Common myeloid progenitor, CD34-positive (primary cell): ENCODE measurements at regions not wholly inside any gene's neighbourhood (a gene's known extent, or its start where the extent isn't known, plus 50 kb on each side); places are given as distances from the start of the nearest gene placed in this dataset.

Experiments used
- CTCF ChIA-PET: fragments of 350-600 bp; sonication (Branson Sonifier 250); formaldehyde crosslinking; loops from one replicate; lab custom pipeline; 2021; ENCODE audit warnings: antibody characterized with exemption; lab: Charles Lee
- POLR2A ChIA-PET: fragments of 350-600 bp; sonication (Branson Sonifier 250); formaldehyde crosslinking; loops from one replicate; lab custom pipeline; 2021; ENCODE audit warnings: antibody characterized with exemption; lab: Charles Lee
- DNase-seq, 3 donors: peaks; one replicate each; pipeline versions ENCODE4 v3.0.0 to v3.0.0-alpha.2; 2013
- H3K27ac ChIP-seq, 2 experiments: 1 replicate in 1 of 2; 2 replicates in 1 of 2; pipeline ENCODE4 v1.7.0; 2013; ENCODE audit warnings: inconsistent platforms in 2 of 2, low read length in 2 of 2, mild to moderate bottlenecking in 2 of 2, low read depth in 1 of 2, moderate library complexity in 1 of 2; ENCODE audit not compliant: severe bottlenecking in 2 of 2, insufficient read depth in 1 of 2, poor library complexity in 1 of 2
- H3K27me3 ChIP-seq, 5 experiments: replicated peaks in 2 of 5; 1 replicate in 3 of 5; 2 replicates in 2 of 5; pipeline versions ENCODE4 v1.6.1 to v1.7.0; 2013; ENCODE audit warnings: low read length in 4 of 5, mild to moderate bottlenecking in 2 of 5, moderate library complexity in 2 of 5, inconsistent platforms in 1 of 5; ENCODE audit not compliant: insufficient read depth in 5 of 5, control insufficient read depth in 4 of 5
- H3K36me3 ChIP-seq, 4 experiments: 1 replicate in 2 of 4; 2 replicates in 2 of 4; pipeline versions ENCODE4 v1.6.1 to v1.7.0; 2013; ENCODE audit warnings: low read length in 3 of 4, control low read depth in 1 of 4, mild to moderate bottlenecking in 1 of 4; ENCODE audit not compliant: control insufficient read depth in 4 of 4, insufficient read depth in 4 of 4
- H3K4me1 ChIP-seq, 4 experiments: 1 replicate in 3 of 4; 2 replicates in 1 of 4; pipeline versions ENCODE4 v1.6.1 to v1.7.1; 2013; ENCODE audit warnings: low read length in 3 of 4, mild to moderate bottlenecking in 3 of 4, control low read depth in 1 of 4, inconsistent platforms in 1 of 4, moderate library complexity in 1 of 4; ENCODE audit not compliant: control insufficient read depth in 4 of 4, insufficient read depth in 4 of 4; ENCODE audit errors: control extremely low read depth in 1 of 4
- H3K4me3 ChIP-seq, 7 experiments: 1 replicate in 4 of 7; 2 replicates in 3 of 7; pipeline versions ENCODE4 v1.5.1 to v1.7.0; 2013; ENCODE audit warnings: mild to moderate bottlenecking in 7 of 7, low read length in 6 of 7, moderate library complexity in 6 of 7, inconsistent platforms in 2 of 7, low read depth in 2 of 7, control low read depth in 1 of 7; ENCODE audit not compliant: insufficient read depth in 4 of 7, control insufficient read depth in 1 of 7; ENCODE audit errors: extremely low read depth in 1 of 7
- H3K9me3 ChIP-seq, 5 experiments: 1 replicate in 4 of 5; 2 replicates in 1 of 5; pipeline versions ENCODE4 v1.6.1 to v1.7.1; 2013; ENCODE audit warnings: low read length in 4 of 5, mild to moderate bottlenecking in 2 of 5, inconsistent platforms in 1 of 5, low read depth in 1 of 5, moderate library complexity in 1 of 5; ENCODE audit not compliant: control insufficient read depth in 4 of 5, insufficient read depth in 2 of 5; ENCODE audit errors: control extremely low read depth in 1 of 5
- WGBS: methylation state at CpG from one replicate; pipeline ENCODE4 v1.1.5; 2013; ENCODE audit not compliant: insufficient coverage; 5-methylcytosine and 5-hydroxymethylcytosine counted together

DNA sequence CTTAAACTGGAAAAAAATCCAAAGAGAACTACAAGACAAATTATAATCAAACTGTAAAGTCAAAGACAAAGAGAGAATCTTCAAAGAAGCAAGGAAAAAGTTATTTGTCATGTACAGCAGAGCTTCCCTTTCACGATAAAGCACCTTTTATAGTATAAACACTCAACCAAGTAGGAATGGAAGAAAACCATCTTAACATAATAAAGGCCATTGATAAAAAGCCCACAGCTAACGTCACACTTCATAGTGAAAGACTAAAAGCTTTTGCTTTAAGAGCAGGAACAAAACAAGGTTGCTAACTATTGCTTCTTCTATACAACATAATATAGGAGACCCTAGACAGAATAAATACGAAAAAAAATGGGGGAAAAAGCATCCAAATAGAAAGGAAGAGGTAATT is 595.7 kb upstream of the POU3F4 start:
- Histone ChIP-seq H3K27me3 (no peaks in the 10 kb centered on the region), H3K27ac (no peak overlapping the region), H3K4me3 (no peak overlapping the region), H3K36me3 (no peaks in the 10 kb centered on the region), H3K4me1 (no peaks in the 10 kb centered on the region), H3K9me3 (no peaks in the 10 kb centered on the region)
- ChIA-PET POLR2A (no interaction called here), CTCF (no interaction called here)
- DNase-seq, result no peak
- no CpG with 5 or more reads among the region's 3 CpGs for WGBS

DNA sequence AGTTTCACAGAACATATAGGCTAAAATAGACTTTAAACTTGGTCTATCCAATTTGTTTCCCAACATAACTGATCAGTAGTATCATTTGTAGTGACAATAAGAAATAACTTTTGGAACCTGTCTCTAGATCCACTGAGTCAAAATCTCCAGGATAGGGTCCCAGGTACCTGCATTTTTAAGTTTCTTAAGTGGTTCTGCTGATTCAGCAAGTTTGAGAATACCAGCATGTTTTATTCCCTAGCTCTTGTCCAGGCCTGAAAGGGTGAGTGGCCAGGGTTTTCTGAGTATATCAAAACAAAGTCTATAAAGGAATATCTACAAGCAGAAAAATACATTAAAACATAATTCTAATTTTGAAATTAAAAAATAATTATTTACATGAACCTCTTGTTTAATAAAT is 573.1 kb upstream of the POU3F4 start:
- Histone ChIP-seq H3K4me1 (no peaks in the 10 kb centered on the region), H3K9me3 (peaks cover 0 to 3% (median 0%) of the 10 kb centered on the region in 5 experiments), H3K4me3 (no peak overlapping the region), H3K27ac (no peak overlapping the region), H3K36me3 (no peaks in the 10 kb centered on the region), H3K27me3 (no peaks in the 10 kb centered on the region)
- ChIA-PET POLR2A (no interaction called here), CTCF (no interaction called here)
- DNase-seq, result no peak

DNA sequence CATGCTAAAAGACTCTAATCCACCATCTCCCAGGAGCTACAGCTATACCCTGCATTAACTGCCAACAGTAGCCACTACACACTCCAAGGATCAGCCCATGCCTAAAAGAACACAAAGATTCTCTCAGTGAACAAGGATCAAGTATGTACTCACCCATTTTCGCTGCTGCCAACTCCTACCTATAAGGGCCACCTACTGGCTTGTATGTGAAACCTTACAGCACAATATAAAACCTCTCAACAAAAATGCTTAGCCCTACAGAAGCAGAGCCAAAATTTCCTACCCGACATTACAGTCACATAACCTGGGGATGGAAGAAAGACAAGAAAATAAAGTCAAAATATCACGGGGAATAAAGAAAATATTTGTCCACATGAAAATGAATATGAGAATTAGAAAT is 562.8 kb upstream of the POU3F4 start:
- Histone ChIP-seq H3K27ac (no peak overlapping the region), H3K9me3 (no peaks in the 10 kb centered on the region), H3K27me3 (no peaks in the 10 kb centered on the region), H3K4me1 (no peaks in the 10 kb centered on the region), H3K4me3 (no peak overlapping the region), H3K36me3 (no peaks in the 10 kb centered on the region)
- ChIA-PET POLR2A (no interaction called here), CTCF (no interaction called here)
- DNase-seq, result no peak
- 38% methylated on average over 1 of the region's 3 CpGs for WGBS

DNA sequence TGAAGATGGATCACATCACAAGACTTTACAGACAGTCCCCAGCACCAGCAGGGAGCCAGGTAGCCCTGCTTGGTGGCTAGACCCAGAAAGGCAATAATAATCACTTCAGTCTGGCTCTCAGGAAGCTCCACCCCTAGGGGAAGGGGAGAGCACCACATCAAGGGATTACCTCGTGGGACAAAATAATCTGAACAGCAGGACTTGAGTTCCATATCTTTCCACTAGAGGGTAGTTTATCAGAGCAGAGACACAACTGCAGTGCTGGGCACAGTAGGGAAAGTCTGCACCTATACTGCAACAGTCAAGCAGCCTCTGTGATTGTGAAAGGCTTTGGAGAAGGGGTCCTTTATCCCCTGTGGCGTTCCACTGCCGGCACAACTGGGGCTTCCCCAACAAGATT is 547.0 kb upstream of the POU3F4 start:
- no peak overlapping the region for H3K27ac ChIP-seq
- peaks cover 0 to 2% (median 0%) of the 10 kb centered on the region in 5 experiments for H3K27me3 ChIP-seq
- no peaks in the 10 kb centered on the region for H3K36me3 ChIP-seq
- H3K4me3 ChIP-seq, result no peak overlapping the region
- ChIA-PET CTCF (no interaction called here), POLR2A (no interaction called here)
- H3K9me3 ChIP-seq, result no peaks in the 10 kb centered on the region
- no peaks in the 10 kb centered on the region for H3K4me1 ChIP-seq
- no peak for DNase-seq
- WGBS, result 24% methylated on average over 3 of the region's 3 CpGs

DNA sequence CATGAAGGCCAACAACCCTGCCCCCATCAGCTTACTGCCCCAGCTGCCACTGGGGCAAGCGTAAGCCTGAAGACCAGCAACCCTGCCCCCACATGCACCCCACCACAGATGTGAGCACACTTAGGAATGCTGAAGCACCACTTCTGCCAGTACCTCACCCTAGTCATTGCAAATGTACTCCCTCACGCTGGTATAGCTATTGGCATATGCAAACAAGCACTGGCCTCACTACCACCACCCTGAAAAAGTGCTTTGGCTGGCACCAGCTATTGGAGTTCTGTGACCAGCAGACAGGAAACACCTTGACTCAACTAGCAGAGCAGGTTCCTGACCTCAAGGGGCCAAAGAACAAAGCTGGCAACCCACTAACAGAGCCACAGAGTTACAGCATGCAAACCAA is 534.4 kb upstream of the POU3F4 start:
- Histone ChIP-seq H3K36me3 (no peaks in the 10 kb centered on the region), H3K4me3 (no peak overlapping the region)
- DNase-seq, result peak in 2 of 3 donors; percentile 4 to 53

DNA sequence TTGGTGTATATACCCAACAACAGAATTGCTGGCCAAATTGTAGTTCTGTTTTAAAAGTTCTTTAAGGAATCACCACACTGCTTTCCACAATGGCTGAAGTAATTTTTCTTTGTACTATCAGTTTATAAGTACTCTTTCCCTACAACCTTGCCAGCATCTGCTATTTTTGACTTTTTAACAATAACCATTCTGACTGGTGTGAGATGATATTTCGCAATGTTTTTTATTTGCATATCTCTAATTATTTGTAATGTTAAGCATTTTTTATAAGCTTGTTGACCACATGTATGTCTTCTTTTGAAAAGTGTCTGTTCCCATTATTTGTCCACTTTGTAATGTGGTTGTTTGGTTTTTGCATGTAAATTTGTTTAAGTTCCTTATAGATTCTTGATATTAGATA is 509.9 kb upstream of the POU3F4 start:
- Histone ChIP-seq H3K27ac (no peak overlapping the region), H3K36me3 (no peaks in the 10 kb centered on the region), H3K4me1 (no peaks in the 10 kb centered on the region), H3K4me3 (no peak overlapping the region), H3K9me3 (no peaks in the 10 kb centered on the region), H3K27me3 (no peaks in the 10 kb centered on the region)
- no CpG with 5 or more reads among the region's 1 CpG for WGBS
- DNase-seq, result no peak
- ChIA-PET CTCF (no interaction called here), POLR2A (no interaction called here)

More for the DNA sequence above, 534.4 kb upstream of the POU3F4 start:
- ChIA-PET CTCF (no interaction called here), POLR2A (no interaction called here)
- no peaks in the 10 kb centered on the region for H3K27me3 ChIP-seq
- H3K9me3 ChIP-seq, result no peaks in the 10 kb centered on the region
- H3K27ac ChIP-seq, result no peak overlapping the region
- WGBS, result 48% methylated on average over 2 of the region's 2 CpGs
- H3K4me1 ChIP-seq, result peaks cover 0 to 10% (median 1%) of the 10 kb centered on the region in 4 experiments

DNA sequence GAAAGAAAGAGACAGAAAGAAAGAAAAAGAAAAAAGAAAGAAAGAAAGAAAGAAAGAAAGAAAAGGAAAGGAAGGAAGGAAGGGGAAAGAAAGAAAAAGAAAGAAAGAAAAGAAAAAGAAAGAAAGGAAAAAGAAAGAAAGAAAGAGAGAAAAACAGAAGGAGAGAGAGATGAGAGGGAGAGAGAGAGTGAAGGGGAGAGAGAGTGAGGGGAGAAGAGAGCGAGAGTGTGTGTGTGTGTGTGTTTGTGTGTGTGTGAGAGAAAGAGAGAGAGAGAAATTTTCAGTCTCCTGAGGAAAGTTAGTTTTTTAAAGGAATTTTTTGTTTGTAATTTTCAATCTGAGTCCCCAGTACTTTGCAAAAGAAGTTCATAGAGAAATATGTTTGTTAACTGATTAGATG is 504.1 kb upstream of the POU3F4 start:
- no peak for DNase-seq

More for the DNA sequence above, 504.1 kb upstream of the POU3F4 start:
- POLR2A ChIA-PET, result no interaction called here
- Histone ChIP-seq H3K4me3 (no peak overlapping the region), H3K36me3 (no peaks in the 10 kb centered on the region), H3K27me3 (no peaks in the 10 kb centered on the region), H3K4me1 (no peaks in the 10 kb centered on the region), H3K9me3 (no peaks in the 10 kb centered on the region), H3K27ac (no peak overlapping the region)
- CTCF ChIA-PET, result no interaction called here
- WGBS, result 100% methylated on average over 1 of the region's 1 CpG
